ENCODE measurements at regions not wholly inside any gene's neighbourhood (a gene's known extent, or its start where the extent isn't known, plus 50 kb on each side); places are given as distances from the start of the nearest gene placed in this dataset.
"Not testable (repeated sequence)": the region's sequence is repeated elsewhere in the genome, so short reads cannot be mapped to it uniquely, and the experiment has no call there.

GRCh38 chr21:35751171-35751570 lies 309.2 kb downstream of the SETD4 start:
- no peak for DNase-seq (ENCODE audit: low spot score)

GRCh38 chr21:35749904-35750303 lies 310.4 kb downstream of the SETD4 start:
- DNase-seq (ENCODE audit: low spot score): no peak

GRCh38 chr21:35748678-35749314 lies 311.5 kb downstream of the SETD4 start:
- no peak for DNase-seq (ENCODE audit: low spot score)

- no peak for DNase-seq (ENCODE audit: low spot score)
Observed at GRCh38 chr21:35743571-35743970, 316.8 kb downstream of the SETD4 start.

- DNase-seq (ENCODE audit: low spot score): no peak
Observed at GRCh38 chr21:35738347-35738961, 321.9 kb downstream of the SETD4 start.

GRCh38 chr21:35737899-35738346 lies 322.4 kb downstream of the SETD4 start:
- DNase-seq (ENCODE audit: low spot score): no peak

GRCh38 chr21:35737449-35737848 lies 322.9 kb downstream of the SETD4 start:
- no peak for DNase-seq (ENCODE audit: low spot score)

GRCh38 chr21:35732788-35733187 lies 327.5 kb downstream of the SETD4 start:
- no peak for DNase-seq (ENCODE audit: low spot score)

GRCh38 chr21:35730325-35730724 lies 330.0 kb downstream of the SETD4 start:
- no peak for DNase-seq (ENCODE audit: low spot score)

- no peak for DNase-seq (ENCODE audit: low spot score)
Observed at GRCh38 chr21:35727830-35728229, 332.5 kb downstream of the SETD4 start.

GRCh38 chr21:35724156-35724555 lies 336.2 kb downstream of the SETD4 start:
- DNase-seq (ENCODE audit: low spot score): no peak

- DNase-seq (ENCODE audit: low spot score): no peak
Observed at GRCh38 chr21:35721701-35722100, 338.6 kb downstream of the SETD4 start.

GRCh38 chr21:35720208-35720731 lies 340.1 kb downstream of the SETD4 start:
- DNase-seq (ENCODE audit: low spot score): no peak

GRCh38 chr21:35719080-35719479 lies 341.2 kb downstream of the SETD4 start:
- DNase-seq (ENCODE audit: low spot score): no peak

- no peak for DNase-seq (ENCODE audit: low spot score)
Observed at GRCh38 chr21:35716876-35717565, 343.3 kb downstream of the SETD4 start.

- no peak for DNase-seq (ENCODE audit: low spot score)
Observed at GRCh38 chr21:35713914-35714313, 346.4 kb downstream of the SETD4 start.

- no peak for DNase-seq (ENCODE audit: low spot score)
Observed at GRCh38 chr21:35711661-35712060, 348.7 kb downstream of the SETD4 start.

- DNase-seq (ENCODE audit: low spot score): no peak
Observed at GRCh38 chr21:35711213-35711612, 349.1 kb downstream of the SETD4 start.

GRCh38 chr21:35709990-35710389 lies 350.3 kb downstream of the SETD4 start:
- not testable (repeated sequence) for DNase-seq (ENCODE audit: low spot score)

- DNase-seq (ENCODE audit: low spot score): no peak
Observed at GRCh38 chr21:35705888-35706287, 354.4 kb downstream of the SETD4 start.

GRCh38 chr21:35705237-35705887 lies 355.0 kb downstream of the SETD4 start:
- DNase-seq (ENCODE audit: low spot score): no peak

- no peak for DNase-seq (ENCODE audit: low spot score)
Observed at GRCh38 chr21:35703704-35704103, 356.6 kb downstream of the SETD4 start.

All from SK-N-DZ (cell line).